SK-N-MC (cell line): ENCODE measurements at regions not wholly inside any gene's neighbourhood (a gene's known extent, or its start where the extent isn't known, plus 50 kb on each side); places are given as distances from the start of the nearest gene placed in this dataset.
A peak's percentile ranks its signal among the peaks of the same experiment; 100 is the strongest.

ENCODE experiments used
- DNase-seq: peaks from one replicate; pipeline ENCODE4 v3.0.0-alpha.2; 2011; ENCODE audit warnings: low read depth, low spot score
- H3K27ac ChIP-seq: fragments of 200-600 bp; sonication (generic); 2 replicates; pipeline ENCODE4 v1.5.1; 2016; ENCODE audit warnings: mixed run types
- H3K36me3 ChIP-seq: fragments of 200-600 bp; sonication (generic); 2 replicates; pipeline ENCODE4 v1.6.1; 2017; ENCODE audit warnings: antibody characterized with exemption, low read length, mixed read lengths; ENCODE audit not compliant: insufficient read depth
- H3K4me3 ChIP-seq: fragments of 200-600 bp; sonication (generic); 2 replicates; pipeline ENCODE4 v1.5.1; 2016
- H3K9ac ChIP-seq: fragments of 200-600 bp; sonication (generic); 2 replicates; pipeline ENCODE4 v1.8.0; 2017; ENCODE audit warnings: mixed run types, mixed read lengths; ENCODE audit not compliant: insufficient read length
- H3K9me3 ChIP-seq: fragments of 200-600 bp; sonication (generic); 2 replicates; pipeline ENCODE4 v1.6.1; 2017; ENCODE audit warnings: low read depth, mild to moderate bottlenecking, antibody characterized with exemption, low read length, moderate library complexity, mixed read lengths
- EZH2 ChIP-seq: fragments of 200-600 bp; sonication (generic); IDR thresholded peaks from one replicate; pipeline ENCODE4 v1.6.1; 2017; ENCODE audit warnings: antibody characterized with exemption
- FOXP2 ChIP-seq: optimal IDR thresholded peaks from 2 replicates; pipeline ENCODE3; 2011; ENCODE audit warnings: mild to moderate bottlenecking, moderate library complexity; ENCODE audit not compliant: insufficient read depth; ENCODE audit errors: extremely low read length, control extremely low read depth
- POLR2AphosphoS5 ChIP-seq: IDR thresholded peaks from 2 replicates; pipeline ENCODE4 v1.6.1; 2012; ENCODE audit warnings: mild to moderate bottlenecking, low read depth, low read length, borderline replicate concordance

GRCh38 chr6:27575594-27576361 is 102.9 kb upstream of the ZNF184 start:
- Histone ChIP-seq H3K36me3 (no peaks in the 10 kb centered on the region), H3K9me3 (no peaks in the 10 kb centered on the region), H3K27ac (no peak overlapping the region), H3K4me3 (no peak overlapping the region), H3K9ac (no peak overlapping the region)
- DNase-seq: no peak
- TF ChIP-seq POLR2AphosphoS5: no peak
- no peak for TF ChIP-seq EZH2
- TF ChIP-seq FOXP2: no peak

DNA sequence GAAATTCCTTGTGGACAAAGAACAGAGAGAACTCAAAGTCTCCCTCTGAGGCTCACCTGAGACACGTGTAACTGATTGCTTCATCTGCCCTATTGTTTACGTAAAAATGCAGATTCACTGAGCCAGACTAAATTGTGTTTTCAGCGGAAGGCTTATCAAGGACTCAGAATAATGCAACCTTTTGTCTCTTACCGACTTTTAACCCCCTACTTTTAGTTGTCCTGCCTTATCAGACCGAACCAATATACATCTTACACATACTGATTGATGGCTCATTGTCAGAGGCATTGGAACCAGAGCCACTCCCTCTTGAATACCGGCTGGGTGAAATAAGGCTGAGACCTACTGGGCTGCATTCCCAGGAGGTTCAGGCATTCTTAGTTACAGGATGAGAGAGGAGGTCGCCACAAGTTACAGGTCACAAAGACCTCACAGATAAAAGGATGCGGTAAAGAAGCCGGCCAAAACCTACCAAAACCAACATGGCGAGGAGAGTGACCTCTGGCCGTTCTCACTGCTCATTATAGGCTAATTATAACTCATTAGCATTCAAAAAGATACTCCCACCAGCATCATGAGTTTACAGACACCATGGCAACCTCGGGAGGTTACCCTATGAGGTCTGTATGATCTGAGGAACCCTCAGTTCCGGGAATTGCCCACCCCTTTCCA is 95.5 kb upstream of the ZNF184 start:
- no peak overlapping the region for H3K27ac ChIP-seq
- H3K9ac ChIP-seq: no peak overlapping the region
- no peaks in the 10 kb centered on the region for H3K36me3 ChIP-seq
- no peak for DNase-seq
- TF ChIP-seq FOXP2 (no peak), POLR2AphosphoS5 (no peak), EZH2 (no peak)
- no peak overlapping the region for H3K4me3 ChIP-seq
- no peaks in the 10 kb centered on the region for H3K9me3 ChIP-seq

DNA sequence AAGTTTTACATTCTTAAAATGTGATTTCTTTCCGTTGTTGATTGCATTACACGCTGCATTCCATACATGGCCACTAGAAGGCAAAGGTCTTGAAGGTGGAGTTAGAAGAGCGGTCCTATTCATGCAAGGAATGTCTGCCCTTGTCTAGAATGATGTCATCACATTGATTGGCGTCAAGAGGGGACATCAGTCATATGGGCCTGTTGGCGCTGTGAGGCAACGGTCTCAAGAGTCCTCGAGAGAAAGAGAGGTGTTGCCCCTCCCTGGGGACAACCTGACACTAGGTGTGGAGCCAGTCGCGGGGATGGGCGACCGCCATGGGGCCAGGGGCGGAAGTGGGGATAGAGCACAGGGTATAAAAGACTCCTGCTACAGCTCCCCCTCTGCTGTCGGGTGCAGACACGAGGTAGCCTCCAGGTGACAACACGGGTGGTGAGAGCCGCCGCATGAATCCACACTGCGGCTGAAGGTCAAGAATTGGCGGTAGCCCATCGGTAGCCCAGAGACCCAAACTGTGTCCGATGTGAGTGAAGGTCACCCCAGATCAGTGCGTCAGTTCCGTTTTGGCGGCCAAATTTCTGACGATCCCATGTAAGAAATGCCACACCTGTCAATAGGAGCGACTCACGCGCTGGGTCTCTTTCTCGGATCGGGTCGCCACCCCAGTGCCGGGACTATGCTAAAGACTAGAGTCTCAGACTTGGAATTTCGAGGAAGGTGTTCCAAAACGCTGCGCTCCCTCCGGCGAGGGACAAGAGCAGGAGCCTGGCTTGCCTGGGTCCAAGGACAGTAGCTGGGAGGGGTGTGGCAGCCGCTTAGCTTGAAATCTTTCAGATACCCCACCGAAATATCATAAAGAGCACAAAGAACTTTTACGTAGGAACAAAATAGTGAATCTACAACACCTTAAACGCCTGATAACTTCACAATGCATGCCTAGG is 93.2 kb upstream of the ZNF184 start:
- Histone ChIP-seq H3K27ac (no peak overlapping the region), H3K4me3 (no peak overlapping the region), H3K9me3 (no peaks in the 10 kb centered on the region), H3K9ac (no peak overlapping the region), H3K36me3 (no peaks in the 10 kb centered on the region)
- DNase-seq: no peak
- no peak for TF ChIP-seq EZH2

DNA sequence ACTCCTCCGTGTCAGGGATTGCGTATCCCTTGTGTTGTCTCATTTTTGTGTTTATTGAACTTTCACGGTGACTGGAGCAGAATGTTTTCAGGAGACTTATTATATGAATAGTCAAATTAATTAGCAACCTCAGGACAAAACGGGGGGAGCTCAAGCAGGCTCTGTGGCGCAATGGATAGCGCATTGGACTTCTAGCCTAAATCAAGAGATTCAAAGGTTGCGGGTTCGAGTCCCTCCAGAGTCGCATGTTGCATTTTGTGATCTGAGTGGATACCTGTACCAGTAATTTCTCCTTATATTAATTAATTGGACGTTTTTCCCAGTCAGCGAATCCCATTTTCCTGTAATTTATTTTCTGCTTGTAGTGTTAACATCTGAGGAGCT is 89.1 kb upstream of the ZNF184 start:
- no peak overlapping the region for H3K27ac ChIP-seq
- H3K9me3 ChIP-seq: no peaks in the 10 kb centered on the region
- no peaks in the 10 kb centered on the region for H3K36me3 ChIP-seq
- TF ChIP-seq EZH2 (no peak), FOXP2 (no peak), POLR2AphosphoS5 (no peak)
- DNase-seq: no peak
- H3K9ac ChIP-seq: no peak overlapping the region
- H3K4me3 ChIP-seq: no peak overlapping the region

- TF ChIP-seq POLR2AphosphoS5: no peak
- Histone ChIP-seq H3K36me3 (no peaks in the 10 kb centered on the region), H3K9me3 (no peaks in the 10 kb centered on the region), H3K4me3 (no peak overlapping the region), H3K27ac (no peak overlapping the region), H3K9ac (no peak overlapping the region)
- DNase-seq: no peak
Observed at GRCh38 chr6:27558028-27558724, 85.3 kb upstream of the ZNF184 start.

DNA sequence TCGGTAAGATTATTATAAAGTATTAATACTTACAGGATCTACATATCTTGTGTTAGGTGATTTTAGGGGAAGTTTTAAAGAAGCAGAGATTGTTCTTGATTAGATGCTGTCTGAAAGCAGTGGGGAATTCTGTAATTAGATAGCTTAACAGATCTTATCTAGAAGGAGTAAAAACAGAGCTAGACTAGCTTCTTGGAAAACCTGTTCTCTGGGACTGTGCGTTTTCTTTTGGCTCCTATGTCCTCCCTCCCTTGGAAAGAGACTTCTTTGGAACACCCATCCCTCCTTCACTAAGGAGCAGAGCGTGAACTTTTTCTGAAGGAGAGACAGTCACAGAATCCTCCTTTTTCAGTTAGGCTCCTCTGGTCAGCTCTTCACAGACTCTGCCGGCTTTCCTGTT is 83.5 kb upstream of the ZNF184 start:
- H3K4me3 ChIP-seq: no peak overlapping the region
- DNase-seq: no peak
- no peak for TF ChIP-seq FOXP2
- no peak for TF ChIP-seq POLR2AphosphoS5
- no peak for TF ChIP-seq EZH2

GRCh38 chr6:27553123-27553904 is 80.4 kb upstream of the ZNF184 start:
- Histone ChIP-seq H3K9me3 (no peaks in the 10 kb centered on the region), H3K36me3 (no peaks in the 10 kb centered on the region), H3K9ac (peak overlapping the region; percentile 81), H3K27ac (peak overlapping the region; percentile 94), H3K4me3 (peak overlapping the region; percentile 79)
- TF ChIP-seq FOXP2: peak; percentile 65
- TF ChIP-seq POLR2AphosphoS5: no peak
- no peak for DNase-seq

More for the DNA sequence above, 83.5 kb upstream of the ZNF184 start:
- no peak overlapping the region for H3K27ac ChIP-seq
- H3K9me3 ChIP-seq: no peaks in the 10 kb centered on the region
- H3K9ac ChIP-seq: no peak overlapping the region
- H3K36me3 ChIP-seq: no peaks in the 10 kb centered on the region
